Liver (tissue), 3 donors: ENCODE measurements at regions not wholly inside any gene's neighbourhood (a gene's known extent, or its start where the extent isn't known, plus 50 kb on each side); places are given as distances from the start of the nearest gene placed in this dataset.

Experiments
- EGR1 ChIP-seq, 2 donors: IDR thresholded peaks; 2 replicates each; pipeline ENCODE4 v1.6.1; 2016 to 2018; ENCODE audit warnings: antibody characterized with exemption in 2 of 2, low read depth in 2 of 2
- FOXA2 ChIP-seq: IDR thresholded peaks from 2 replicates; pipeline ENCODE4 v1.6.1; 2016; ENCODE audit warnings: antibody characterized with exemption
- GABPA ChIP-seq, 2 donors: IDR thresholded peaks in 1 of 2; conservative IDR thresholded peaks in 1 of 2; 2 replicates each; pipeline ENCODE4 v1.6.1; 2016; ENCODE audit warnings: antibody characterized with exemption in 2 of 2, mild to moderate bottlenecking in 1 of 2, moderate library complexity in 1 of 2
- HNF4A ChIP-seq, 2 donors: conservative IDR thresholded peaks; 2 replicates each; pipeline ENCODE4 v1.6.1; 2016; ENCODE audit warnings: antibody characterized with exemption in 2 of 2, mild to moderate bottlenecking in 2 of 2
- JUND ChIP-seq, 2 donors: IDR thresholded peaks; 2 replicates each; pipeline ENCODE4 v1.6.1; 2016; ENCODE audit warnings: antibody characterized with exemption in 2 of 2
- MAX ChIP-seq: IDR thresholded peaks from 2 replicates; pipeline ENCODE4 v1.6.1; 2016; ENCODE audit warnings: antibody characterized with exemption
- RAD21 ChIP-seq, 2 donors: IDR thresholded peaks; 2 replicates each; pipeline ENCODE4 v1.6.1; 2016; ENCODE audit warnings: antibody characterized with exemption in 2 of 2, mild to moderate bottlenecking in 2 of 2
- REST ChIP-seq: IDR thresholded peaks from 2 replicates; pipeline ENCODE4 v1.6.1; 2016; ENCODE audit warnings: antibody characterized with exemption, mild to moderate bottlenecking
- RXRA ChIP-seq, 2 donors: IDR thresholded peaks; 2 replicates each; pipeline ENCODE4 v1.6.1; 2017 to 2018; ENCODE audit warnings: antibody characterized with exemption in 2 of 2, mild to moderate bottlenecking in 1 of 2
- SP1 ChIP-seq: IDR thresholded peaks from 2 replicates; pipeline ENCODE4 v1.6.1; 2018; ENCODE audit warnings: antibody characterized with exemption, mild to moderate bottlenecking
- TAF1 ChIP-seq: conservative IDR thresholded peaks from 2 replicates; pipeline ENCODE4 v1.6.1; 2016; ENCODE audit warnings: antibody characterized with exemption, mild to moderate bottlenecking
- YY1 ChIP-seq: IDR thresholded peaks from 2 replicates; pipeline ENCODE4 v1.6.1; 2016; ENCODE audit warnings: antibody characterized with exemption, mild to moderate bottlenecking
- ZBTB33 ChIP-seq: IDR thresholded peaks from 2 replicates; pipeline ENCODE4 v1.6.1; 2016; ENCODE audit warnings: antibody characterized with exemption
- TF ChIP-seq, protein P1 (sequence below): fragments of 150-350 bp; IDR thresholded peaks from 2 replicates; pipeline ENCODE4 v1.5.1; 2017; ENCODE audit warnings: improper control_type of control experiment, low read depth, low read length; ENCODE audit not compliant: missing input control
- donor health status: healthy.
- donor health status: healthy.

DNA sequence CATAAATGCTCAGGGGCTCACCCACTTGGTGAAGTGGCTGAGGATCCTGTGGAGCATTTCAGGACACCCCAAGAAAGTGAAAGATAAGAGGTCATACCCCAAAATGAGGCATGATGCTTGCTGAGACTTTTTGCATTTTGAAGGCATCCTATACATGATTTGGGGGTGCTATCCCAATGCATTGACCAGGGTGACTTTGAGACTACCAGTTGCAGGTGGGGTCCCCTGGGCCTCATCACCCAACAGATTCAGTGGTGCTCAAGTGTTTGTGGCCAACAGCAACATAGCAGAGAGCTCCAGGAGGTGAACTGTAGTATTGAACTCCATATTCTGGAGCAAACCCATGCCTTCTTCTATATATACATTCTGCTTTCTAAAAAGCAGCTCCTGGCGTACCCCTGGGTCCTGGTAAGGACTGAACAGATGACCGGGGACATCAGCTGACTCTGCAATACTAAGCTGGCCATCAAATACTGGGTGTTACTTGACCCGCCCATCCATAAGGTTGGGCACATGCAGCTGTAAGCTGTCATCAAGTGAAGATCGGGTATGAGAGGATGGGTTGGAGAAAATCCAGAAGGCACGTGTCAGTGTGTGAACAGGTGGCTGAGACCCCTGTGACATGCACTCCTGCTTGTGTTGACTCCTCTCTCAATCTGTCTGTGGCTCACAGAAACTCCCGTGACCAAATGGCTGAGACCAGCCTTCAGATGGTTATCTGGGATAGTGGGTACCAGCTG, 143.3 kb downstream of the KLF13 start:
- TF ChIP-seq TAF1: no peak
- TF ChIP-seq, protein P1, sequence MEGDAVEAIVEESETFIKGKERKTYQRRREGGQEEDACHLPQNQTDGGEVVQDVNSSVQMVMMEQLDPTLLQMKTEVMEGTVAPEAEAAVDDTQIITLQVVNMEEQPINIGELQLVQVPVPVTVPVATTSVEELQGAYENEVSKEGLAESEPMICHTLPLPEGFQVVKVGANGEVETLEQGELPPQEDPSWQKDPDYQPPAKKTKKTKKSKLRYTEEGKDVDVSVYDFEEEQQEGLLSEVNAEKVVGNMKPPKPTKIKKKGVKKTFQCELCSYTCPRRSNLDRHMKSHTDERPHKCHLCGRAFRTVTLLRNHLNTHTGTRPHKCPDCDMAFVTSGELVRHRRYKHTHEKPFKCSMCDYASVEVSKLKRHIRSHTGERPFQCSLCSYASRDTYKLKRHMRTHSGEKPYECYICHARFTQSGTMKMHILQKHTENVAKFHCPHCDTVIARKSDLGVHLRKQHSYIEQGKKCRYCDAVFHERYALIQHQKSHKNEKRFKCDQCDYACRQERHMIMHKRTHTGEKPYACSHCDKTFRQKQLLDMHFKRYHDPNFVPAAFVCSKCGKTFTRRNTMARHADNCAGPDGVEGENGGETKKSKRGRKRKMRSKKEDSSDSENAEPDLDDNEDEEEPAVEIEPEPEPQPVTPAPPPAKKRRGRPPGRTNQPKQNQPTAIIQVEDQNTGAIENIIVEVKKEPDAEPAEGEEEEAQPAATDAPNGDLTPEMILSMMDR: no peak
- no peak for TF ChIP-seq RAD21 (IDR thresholded peaks at IDR 0.05)
- no peak for TF ChIP-seq REST
- no peak for TF ChIP-seq GABPA (IDR thresholded peaks at IDR 0.05 in 1 of 2, conservative IDR thresholded peaks at IDR 0.05 in 1 of 2)
- no peak for TF ChIP-seq JUND (IDR thresholded peaks at IDR 0.05)
- no peak for TF ChIP-seq EGR1 (IDR thresholded peaks at IDR 0.05; ENCODE audit: low read depth in 2 of 2)
- TF ChIP-seq RXRA (IDR thresholded peaks at IDR 0.05): no peak
- no peak for TF ChIP-seq MAX
- TF ChIP-seq HNF4A (conservative IDR thresholded peaks at IDR 0.05): no peak
- no peak for TF ChIP-seq YY1
- TF ChIP-seq ZBTB33: no peak
- no peak for TF ChIP-seq FOXA2
- no peak for TF ChIP-seq SP1
